SK-N-MC (cell line): ENCODE measurements at regions not wholly inside any gene's neighbourhood (a gene's known extent, or its start where the extent isn't known, plus 50 kb on each side); places are given as distances from the start of the nearest gene placed in this dataset.

Source experiments
- DNase-seq: peaks from one replicate; pipeline ENCODE4 v3.0.0-alpha.2; 2011; ENCODE audit warnings: low read depth, low spot score
- H3K27ac ChIP-seq: fragments of 200-600 bp; sonication (generic); 2 replicates; pipeline ENCODE4 v1.5.1; 2016; ENCODE audit warnings: mixed run types
- H3K36me3 ChIP-seq: fragments of 200-600 bp; sonication (generic); 2 replicates; pipeline ENCODE4 v1.6.1; 2017; ENCODE audit warnings: antibody characterized with exemption, low read length, mixed read lengths; ENCODE audit not compliant: insufficient read depth
- H3K4me3 ChIP-seq: fragments of 200-600 bp; sonication (generic); 2 replicates; pipeline ENCODE4 v1.5.1; 2016
- H3K9ac ChIP-seq: fragments of 200-600 bp; sonication (generic); 2 replicates; pipeline ENCODE4 v1.8.0; 2017; ENCODE audit warnings: mixed run types, mixed read lengths; ENCODE audit not compliant: insufficient read length
- H3K9me3 ChIP-seq: fragments of 200-600 bp; sonication (generic); 2 replicates; pipeline ENCODE4 v1.6.1; 2017; ENCODE audit warnings: low read depth, mild to moderate bottlenecking, antibody characterized with exemption, low read length, moderate library complexity, mixed read lengths
- EZH2 ChIP-seq: fragments of 200-600 bp; sonication (generic); IDR thresholded peaks from one replicate; pipeline ENCODE4 v1.6.1; 2017; ENCODE audit warnings: antibody characterized with exemption
- FOXP2 ChIP-seq: optimal IDR thresholded peaks from 2 replicates; pipeline ENCODE3; 2011; ENCODE audit warnings: mild to moderate bottlenecking, moderate library complexity; ENCODE audit not compliant: insufficient read depth; ENCODE audit errors: extremely low read length, control extremely low read depth
- POLR2AphosphoS5 ChIP-seq: IDR thresholded peaks from 2 replicates; pipeline ENCODE4 v1.6.1; 2012; ENCODE audit warnings: mild to moderate bottlenecking, low read depth, low read length, borderline replicate concordance

DNA sequence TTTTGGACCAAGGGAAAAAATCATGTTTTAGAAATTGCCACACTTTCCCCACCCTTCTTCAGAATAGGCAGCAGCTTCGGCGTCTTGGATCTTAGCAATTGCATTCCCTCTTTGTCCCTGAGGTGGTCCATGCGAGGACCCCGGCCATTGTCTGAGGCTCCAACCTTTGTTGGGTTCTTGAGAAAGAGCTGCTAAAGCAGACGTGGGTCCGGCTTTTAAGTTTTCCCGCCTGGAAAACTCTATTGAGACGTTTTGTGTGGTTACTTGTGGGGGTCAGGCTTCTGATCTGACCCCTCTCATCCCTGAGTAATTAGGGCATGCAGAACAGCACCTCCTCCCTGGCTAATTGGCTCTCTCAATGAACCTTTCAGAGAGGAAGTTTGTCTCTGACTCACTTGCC is 509.6 kb upstream of the TNC start:
- no peak for DNase-seq
- H3K27ac ChIP-seq, result no peak overlapping the region
- no peak overlapping the region for H3K9ac ChIP-seq
- H3K9me3 ChIP-seq, result no peaks in the 10 kb centered on the region
- no peak overlapping the region for H3K4me3 ChIP-seq
- peaks cover 15% of the 10 kb centered on the region; the same call in 1 of the 2 replicates for H3K36me3 ChIP-seq
- TF ChIP-seq POLR2AphosphoS5, result no peak
- TF ChIP-seq FOXP2, result no peak
- no peak for TF ChIP-seq EZH2

DNA sequence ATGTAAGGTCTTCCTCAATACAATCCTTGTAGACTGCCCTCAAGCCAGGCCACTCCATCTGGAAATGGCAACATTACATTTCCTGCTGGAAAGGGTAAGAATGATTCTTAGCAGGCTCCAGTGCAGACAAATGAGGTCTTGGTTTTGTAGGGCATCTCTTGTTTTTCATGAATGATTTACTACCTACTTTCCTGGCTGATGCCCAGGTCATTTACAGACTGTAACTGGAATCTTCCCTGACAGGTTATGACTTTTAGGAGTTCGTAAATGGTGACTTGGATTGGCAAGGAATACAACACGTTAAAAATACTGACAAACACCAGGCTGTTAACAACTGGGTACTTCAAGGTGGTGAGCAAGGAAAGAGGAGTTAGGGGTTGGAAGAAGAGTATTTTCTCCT is 510.5 kb upstream of the TNC start:
- H3K36me3 ChIP-seq, result peaks cover 11% of the 10 kb centered on the region; the same call in 1 of the 2 replicates
- no peak for DNase-seq
- H3K9me3 ChIP-seq, result no peaks in the 10 kb centered on the region
- H3K9ac ChIP-seq, result no peak overlapping the region
- H3K27ac ChIP-seq, result peak overlapping the region; percentile 60; the same call in 1 of the 2 replicates
- H3K4me3 ChIP-seq, result no peak overlapping the region
- TF ChIP-seq FOXP2 (no peak), EZH2 (no peak), POLR2AphosphoS5 (no peak)

DNA sequence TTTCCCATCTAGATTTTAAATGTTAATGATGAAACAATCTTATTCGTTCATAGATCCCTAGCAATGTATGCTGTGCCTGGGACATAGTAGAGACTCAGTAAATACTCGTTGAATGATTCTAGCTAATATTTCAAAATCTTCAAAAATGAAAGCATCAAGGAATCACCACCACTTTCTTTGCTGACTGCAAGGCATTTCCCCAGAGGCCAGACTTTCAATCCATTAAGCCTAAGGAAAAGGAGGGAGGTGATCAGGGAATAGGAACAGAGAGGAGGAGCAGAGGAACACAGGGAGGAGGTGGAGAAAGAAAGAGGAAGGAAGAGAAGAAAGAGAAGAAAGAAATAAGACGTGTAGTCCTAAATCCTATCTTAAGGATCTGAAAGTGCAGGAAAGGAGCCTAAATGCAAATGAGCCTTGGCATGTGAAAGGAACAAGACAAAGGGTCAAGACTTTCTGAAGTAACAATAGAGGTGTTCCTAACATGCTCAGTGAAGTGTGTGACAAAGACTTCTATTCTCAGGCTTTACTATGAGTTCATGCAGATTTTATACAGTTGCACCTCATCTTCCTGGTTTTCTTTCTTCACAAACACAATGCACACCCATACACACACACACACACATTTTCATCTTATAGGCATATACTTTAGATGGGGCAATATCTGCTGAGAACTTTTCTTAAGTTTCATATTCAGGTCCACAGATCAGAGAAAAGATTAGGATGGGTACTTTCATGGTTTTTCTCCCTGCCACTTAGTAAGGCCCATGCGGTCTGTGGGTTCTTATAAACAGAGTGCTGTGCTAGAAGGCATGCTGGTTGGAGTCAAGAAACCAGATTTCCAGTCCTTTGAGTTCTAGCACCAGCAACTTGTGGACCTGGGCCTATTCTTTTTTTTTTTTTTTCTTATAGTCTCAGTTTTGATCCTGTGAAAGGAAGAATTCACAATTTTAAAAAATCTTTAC is 512.2 kb upstream of the TNC start:
- Histone ChIP-seq H3K9me3 (no peaks in the 10 kb centered on the region), H3K4me3 (no peak overlapping the region), H3K9ac (no peak overlapping the region), H3K27ac (peak overlapping the region; percentile 63), H3K36me3 (peaks cover 6% of the 10 kb centered on the region; the same call in 1 of the 2 replicates)
- TF ChIP-seq POLR2AphosphoS5, result no peak
- TF ChIP-seq EZH2, result no peak
- TF ChIP-seq FOXP2, result no peak
- DNase-seq, result no peak

DNA sequence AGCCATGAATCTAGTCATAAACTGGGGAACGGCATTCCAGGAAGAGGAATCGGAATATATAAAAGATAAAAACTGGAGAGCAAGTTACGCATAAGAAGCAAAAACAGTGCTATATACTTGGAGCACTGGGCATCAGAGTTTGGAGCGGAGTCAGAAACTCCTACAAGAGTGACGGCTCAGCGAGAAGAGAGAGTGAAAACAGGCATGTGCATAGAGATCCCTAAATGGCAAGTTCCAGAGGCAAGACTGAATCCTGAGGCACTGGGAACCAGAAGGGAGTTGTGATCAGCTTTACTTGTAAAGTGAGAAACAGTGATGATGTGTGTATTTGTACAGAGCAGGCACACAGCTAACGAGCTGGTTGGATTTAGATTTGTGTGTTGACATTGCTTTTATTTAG is 514.4 kb upstream of the TNC start:
- TF ChIP-seq EZH2 (no peak), FOXP2 (no peak), POLR2AphosphoS5 (no peak)

DNA sequence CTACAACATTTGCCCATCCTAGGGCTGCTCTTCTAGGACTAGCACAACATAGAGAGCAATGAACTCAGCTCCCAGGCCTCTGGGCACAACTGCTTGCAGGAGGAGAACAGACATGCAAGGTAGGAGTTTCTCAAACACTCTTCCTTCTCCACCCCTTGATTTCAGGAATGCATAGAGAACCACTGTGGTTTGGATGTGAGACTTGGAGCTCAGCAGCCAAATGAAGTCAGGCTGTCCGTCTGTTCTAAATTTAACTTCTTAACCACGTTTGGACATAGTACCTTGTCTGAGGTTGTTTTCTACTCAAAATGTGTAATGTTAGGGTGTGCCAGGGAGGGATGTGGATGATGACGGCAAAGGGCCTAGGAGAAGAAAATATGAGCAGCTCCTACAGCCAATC is 515.1 kb upstream of the TNC start:
- no peak for TF ChIP-seq FOXP2
- TF ChIP-seq POLR2AphosphoS5, result no peak
- no peak for TF ChIP-seq EZH2
- H3K27ac ChIP-seq, result no peak overlapping the region
- H3K9ac ChIP-seq, result no peak overlapping the region
- DNase-seq, result no peak
- H3K36me3 ChIP-seq, result peaks cover 10% of the 10 kb centered on the region; the same call in 1 of the 2 replicates
- no peak overlapping the region for H3K4me3 ChIP-seq
- no peaks in the 10 kb centered on the region for H3K9me3 ChIP-seq

More for the DNA sequence above, 514.4 kb upstream of the TNC start:
- Histone ChIP-seq H3K9me3 (no peaks in the 10 kb centered on the region), H3K27ac (no peak overlapping the region), H3K9ac (no peak overlapping the region), H3K36me3 (peaks cover 10% of the 10 kb centered on the region; the same call in 1 of the 2 replicates), H3K4me3 (no peak overlapping the region)
- DNase-seq, result no peak

DNA sequence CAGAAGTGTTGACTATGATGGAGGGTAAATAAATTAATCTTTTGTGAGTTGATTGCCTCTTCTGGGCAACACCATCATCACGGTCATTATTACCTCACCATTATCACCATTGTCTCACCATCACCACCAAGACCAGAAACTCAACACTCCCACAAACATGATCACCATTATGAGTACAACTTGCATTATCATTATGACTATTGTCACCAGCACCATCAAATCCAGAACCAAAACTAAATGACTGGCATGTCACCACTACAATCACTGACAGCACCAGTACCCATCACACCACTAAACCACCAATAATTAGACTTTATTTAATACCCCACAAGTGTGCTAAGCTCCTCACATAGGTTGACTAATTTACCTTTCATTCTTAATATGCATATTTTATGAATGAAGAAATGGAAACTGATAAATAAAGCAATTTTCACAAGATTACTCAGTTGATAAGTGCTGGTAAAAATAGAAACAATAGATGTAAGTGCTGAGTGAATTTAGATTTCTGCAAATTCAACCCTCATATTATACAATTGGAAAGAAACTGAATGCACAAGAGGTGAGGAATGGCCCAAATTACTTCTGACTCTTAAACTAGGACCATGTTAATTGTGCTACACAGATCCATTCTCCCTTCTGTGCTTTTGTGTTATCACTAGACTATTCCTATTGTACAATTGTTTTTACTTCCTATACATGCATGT is 517.8 kb upstream of the PAPPA start:
- Histone ChIP-seq H3K36me3 (peaks cover 16% of the 10 kb centered on the region; the same call in 1 of the 2 replicates), H3K27ac (peak overlapping the region; percentile 85; the same call in 1 of the 2 replicates), H3K4me3 (no peak overlapping the region), H3K9ac (no peak overlapping the region), H3K9me3 (no peaks in the 10 kb centered on the region)
- no peak for DNase-seq
- TF ChIP-seq FOXP2 (no peak), POLR2AphosphoS5 (no peak), EZH2 (no peak)

DNA sequence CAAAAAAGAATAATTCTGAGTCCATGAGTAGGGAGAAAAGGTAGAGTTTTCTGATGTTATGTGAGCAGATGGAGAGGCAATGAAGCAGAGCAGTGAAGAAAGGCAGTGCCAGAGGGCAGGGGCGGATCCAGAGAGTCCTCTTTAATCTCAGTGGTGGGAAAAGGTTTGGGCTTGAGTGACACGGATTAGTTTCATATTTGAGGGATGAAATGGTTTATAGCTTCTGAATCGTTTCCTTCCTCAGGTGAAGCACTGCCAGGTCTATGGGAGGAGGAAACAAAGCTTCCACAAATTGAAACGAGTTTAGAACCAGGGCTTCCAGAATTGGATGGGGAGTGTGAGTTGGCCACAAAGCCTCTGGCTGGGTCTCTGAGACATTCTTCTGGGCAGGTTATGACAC is 517.0 kb upstream of the PAPPA start:
- Histone ChIP-seq H3K27ac (peak overlapping the region; percentile 85), H3K9me3 (no peaks in the 10 kb centered on the region), H3K36me3 (peaks cover 16% of the 10 kb centered on the region; the same call in 1 of the 2 replicates), H3K4me3 (no peak overlapping the region), H3K9ac (no peak overlapping the region)
- TF ChIP-seq EZH2 (no peak), POLR2AphosphoS5 (no peak)
- no peak for DNase-seq

DNA sequence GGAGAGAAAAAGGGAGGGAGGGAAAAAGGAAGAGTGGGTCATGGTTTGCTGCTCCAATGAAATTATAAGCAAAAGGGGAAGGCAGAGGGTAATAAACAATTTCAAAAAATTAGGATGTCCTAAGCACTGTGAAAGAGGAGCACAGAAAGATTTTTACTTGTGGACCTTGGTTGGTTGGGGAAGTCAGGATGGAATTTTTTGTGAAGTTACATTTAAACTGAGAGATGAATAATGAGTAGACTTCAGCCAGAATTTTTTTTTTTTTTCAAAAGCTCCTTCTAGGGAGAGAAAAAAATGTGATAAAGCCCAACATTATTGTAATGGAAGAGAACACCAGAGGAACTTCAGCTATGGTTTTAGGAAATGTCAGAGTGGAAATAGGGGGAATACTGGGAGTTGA is 515.9 kb upstream of the PAPPA start:
- H3K9ac ChIP-seq, result no peak overlapping the region
- no peak for DNase-seq
- TF ChIP-seq EZH2 (no peak), FOXP2 (no peak), POLR2AphosphoS5 (no peak)
- no peak overlapping the region for H3K4me3 ChIP-seq
- H3K9me3 ChIP-seq, result no peaks in the 10 kb centered on the region
- peaks cover 16% of the 10 kb centered on the region; the same call in 1 of the 2 replicates for H3K36me3 ChIP-seq
- H3K27ac ChIP-seq, result peak overlapping the region; percentile 85
